GM19467 (cell line): ENCODE measurements at regions not wholly inside any gene's neighbourhood (a gene's known extent, or its start where the extent isn't known, plus 50 kb on each side); places are given as distances from the start of the nearest gene placed in this dataset.

Experiments
- ATAC-seq: cut with Tn5 transposase; IDR thresholded peaks from one replicate; pipeline ENCODE4 v1.9.1; 2021; ENCODE audit warnings: mild to moderate bottlenecking, moderate library complexity; ENCODE audit not compliant: unreplicated experiment

DNA sequence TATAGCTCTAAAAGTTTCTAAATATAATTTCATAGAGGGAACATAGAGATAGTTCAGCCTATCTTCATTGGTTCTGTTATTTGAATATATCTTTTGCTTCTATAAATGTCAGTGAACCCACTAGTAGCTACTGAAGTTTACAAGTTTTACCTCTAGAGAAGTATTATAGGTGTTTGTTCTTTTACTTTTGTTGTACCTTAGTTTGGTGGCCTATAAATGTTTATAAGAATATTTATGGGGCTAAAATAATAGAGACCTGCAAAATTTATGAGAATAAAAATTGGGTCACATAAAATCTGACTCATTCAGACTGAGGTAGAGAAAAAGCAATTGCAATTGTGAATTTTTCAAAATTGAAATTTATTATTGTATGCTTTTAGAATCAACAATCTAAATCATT, 162.6 kb downstream of the SERPINI1 start:
- ATAC-seq: no peak

DNA sequence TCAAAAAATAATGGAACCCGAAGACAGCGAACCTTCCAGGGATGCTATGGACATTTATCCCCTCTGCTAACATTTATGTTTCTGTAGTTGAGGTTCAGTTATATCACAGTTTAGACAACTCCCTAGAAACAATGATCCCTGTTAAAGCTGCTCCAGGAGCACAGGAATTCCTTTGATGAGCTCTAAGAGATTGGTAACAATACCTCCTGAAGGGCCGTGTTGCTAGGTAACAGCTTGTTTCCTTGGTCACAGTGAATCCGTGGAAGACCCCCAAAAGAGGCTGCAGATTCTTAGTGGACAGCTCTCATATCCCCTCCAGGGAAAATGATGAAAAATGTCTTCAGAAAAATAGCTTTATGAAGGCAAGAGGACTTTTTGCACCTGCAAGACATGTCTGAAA, 160.2 kb downstream of the SERPINI1 start:
- ATAC-seq: no peak

DNA sequence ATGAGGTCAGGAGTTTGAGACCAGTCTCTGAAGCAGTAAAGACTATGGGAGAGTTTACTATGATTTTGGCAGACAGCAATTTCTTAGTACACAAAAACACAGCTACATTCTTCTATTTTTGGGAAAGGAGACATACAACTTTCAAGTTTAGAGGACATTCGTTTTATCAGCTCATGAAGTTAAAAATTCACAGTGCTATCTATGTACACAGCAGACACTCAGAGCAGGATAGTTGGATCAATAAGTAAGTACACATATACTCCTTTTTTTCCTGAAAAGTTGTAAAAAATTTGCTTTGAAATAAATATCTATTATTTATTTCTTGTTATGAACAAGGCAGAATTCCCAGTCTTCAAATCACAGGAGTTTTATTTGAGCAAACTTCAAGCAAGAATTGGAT, 159.7 kb downstream of the SERPINI1 start:
- ATAC-seq: no peak

DNA sequence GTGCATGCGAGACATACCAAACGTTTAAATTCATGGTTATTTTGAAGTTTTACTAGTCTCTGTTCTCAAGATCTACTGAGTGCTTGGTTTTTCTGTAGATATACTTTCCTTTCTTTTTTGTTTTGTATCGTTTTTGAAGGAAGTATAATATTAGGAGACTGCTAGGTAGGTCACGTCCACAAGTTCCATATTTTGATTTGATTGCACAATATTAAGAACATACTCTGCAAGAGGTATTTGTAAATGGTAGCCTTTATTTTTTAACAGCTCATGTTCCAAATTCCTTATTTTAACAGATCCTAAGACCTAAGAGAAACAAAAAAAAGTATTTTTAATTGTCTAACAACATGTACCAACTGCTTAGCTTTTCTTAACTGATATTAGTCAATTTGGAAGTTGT, 156.7 kb downstream of the SERPINI1 start:
- ATAC-seq: no peak

DNA sequence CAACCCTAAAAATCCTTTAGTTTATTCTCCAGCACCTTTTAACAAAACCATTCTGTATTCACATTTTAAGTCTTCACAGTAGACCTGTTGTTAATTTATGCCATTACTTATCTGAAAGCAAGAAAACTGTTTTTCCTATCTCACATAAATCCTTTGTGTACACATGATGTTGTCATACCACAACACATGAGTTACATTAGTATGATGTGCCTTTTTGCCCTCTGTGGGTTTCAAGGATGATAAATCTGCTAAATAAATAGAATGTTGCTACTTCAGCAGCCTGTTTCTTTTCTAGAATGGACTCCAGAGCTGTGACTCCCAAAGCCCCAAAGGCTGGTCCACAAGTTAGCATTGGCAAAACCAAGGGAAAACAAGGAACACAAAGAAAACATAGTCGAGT, 151.6 kb downstream of the SERPINI1 start:
- ATAC-seq: no peak

DNA sequence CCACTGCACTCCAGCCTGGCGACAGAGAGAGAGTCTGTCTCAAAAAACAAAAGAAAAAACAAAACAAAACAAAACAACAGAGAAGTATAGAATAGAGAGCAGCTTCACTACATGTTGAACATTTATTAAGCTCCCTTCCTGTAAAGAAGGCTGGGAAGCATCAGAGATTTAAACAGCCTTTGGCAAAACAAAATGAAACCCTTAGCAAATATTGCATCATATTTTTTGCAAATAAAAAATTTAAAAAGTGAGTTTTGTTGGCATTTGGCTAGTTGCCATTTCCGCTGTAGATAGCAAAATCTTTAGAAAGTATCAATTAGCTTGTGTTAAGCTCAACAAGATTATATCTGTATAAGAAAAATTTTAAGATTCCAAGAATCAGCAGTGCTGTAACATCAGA, 151.2 kb downstream of the SERPINI1 start:
- ATAC-seq: no peak

DNA sequence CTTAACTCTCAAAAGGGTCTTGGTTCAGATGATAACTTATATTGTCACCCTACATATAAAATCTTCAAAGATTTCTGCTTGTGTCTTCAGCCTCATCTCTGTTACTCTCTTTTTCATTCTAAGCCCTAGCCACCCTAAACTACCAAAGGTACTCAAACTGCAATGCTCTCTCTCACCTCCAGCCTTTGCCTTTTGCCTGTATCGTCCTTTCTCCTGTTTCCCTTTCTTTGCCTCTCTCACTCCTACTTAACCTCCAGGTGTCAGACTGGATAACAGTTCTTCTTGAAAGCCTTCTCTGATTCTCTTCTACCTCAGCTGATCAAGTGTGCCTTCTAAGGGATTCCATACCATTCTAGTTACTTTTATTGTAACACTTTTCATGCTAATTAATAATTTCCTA, 149.8 kb downstream of the SERPINI1 start:
- ATAC-seq: no peak

DNA sequence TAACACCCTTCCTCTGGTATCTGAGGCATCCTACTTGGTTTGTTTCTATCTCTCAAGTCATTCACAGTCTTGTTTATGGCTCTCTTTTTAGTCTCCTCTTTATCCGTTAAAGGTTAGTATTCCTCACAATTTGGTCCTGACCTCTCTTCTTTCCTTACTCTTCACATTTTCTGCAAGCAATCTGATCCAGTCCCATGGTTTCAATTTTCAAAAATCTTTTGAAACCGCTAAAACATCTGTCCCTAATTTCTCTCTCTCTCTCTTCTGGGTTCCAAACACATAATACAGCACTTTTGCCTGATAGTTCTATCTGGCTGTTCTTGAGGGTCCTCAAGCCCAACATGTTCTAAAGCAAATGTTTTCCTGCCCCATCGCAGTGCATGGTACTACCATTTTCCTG, 149.0 kb downstream of the SERPINI1 start:
- no peak for ATAC-seq

DNA sequence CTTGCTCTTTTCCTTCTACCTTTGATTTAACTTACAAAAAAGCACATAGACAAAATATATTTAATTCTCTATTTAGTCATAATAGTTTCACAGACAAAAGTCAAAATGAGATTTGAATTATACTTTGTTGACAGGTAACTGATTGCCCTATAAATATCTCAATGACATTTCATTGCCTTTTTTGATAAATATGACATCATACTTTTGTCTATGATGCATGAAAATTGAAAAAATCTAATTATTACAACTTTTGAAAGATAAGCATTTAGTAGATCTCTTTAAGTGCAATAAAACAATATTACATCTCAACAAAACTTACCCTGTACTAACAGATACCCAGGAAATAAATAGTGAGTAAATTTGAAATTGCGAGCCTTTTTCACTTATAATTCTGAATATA, 147.9 kb downstream of the SERPINI1 start:
- no peak for ATAC-seq

DNA sequence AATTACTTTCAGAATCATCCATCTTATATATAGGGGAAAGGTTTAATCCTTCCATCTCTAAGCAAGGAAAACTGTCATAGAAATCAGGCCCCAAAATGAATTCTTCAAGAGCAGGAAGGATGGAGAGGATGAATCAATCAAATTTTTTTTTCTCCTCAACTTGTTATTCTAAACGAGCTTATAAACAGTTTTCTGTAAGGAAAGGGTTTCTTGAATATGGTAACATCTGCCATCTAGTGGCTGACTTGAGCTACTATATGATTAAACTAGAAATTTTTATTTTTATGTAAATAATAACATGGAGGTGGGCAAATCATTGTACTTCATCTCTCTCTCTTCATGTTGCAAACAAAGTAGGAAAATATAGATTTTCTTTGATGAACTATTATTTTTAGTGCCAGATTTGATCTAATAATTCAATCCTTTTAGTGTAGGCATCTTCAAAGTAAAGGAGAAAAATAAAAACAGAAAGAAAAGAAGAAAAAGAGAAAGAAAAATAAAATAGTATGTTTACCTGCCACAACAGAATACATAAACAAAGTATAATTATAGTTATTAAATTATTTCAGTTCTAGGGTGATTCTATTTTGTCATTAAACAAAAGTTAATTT, 146.6 kb downstream of the SERPINI1 start:
- ATAC-seq: peak; percentile 87

DNA sequence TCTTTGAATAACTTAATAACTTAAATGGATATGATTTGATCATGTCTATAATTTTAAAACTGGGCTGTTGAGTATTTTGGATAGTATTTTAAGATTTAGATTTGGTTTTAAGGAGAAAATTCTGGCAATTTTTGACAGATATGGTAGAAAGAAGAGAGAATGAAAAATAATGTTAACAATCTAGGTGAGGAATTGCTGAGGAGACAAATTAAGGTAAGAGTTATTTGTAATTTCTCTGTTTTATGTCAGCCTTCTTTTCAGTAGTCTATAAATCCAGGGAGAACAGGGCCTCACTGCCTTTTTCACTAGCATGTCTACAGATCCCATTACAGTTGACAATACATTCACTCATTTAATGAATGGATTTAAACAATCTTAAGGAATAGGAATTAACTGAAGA, 144.7 kb downstream of the SERPINI1 start:
- no peak for ATAC-seq

DNA sequence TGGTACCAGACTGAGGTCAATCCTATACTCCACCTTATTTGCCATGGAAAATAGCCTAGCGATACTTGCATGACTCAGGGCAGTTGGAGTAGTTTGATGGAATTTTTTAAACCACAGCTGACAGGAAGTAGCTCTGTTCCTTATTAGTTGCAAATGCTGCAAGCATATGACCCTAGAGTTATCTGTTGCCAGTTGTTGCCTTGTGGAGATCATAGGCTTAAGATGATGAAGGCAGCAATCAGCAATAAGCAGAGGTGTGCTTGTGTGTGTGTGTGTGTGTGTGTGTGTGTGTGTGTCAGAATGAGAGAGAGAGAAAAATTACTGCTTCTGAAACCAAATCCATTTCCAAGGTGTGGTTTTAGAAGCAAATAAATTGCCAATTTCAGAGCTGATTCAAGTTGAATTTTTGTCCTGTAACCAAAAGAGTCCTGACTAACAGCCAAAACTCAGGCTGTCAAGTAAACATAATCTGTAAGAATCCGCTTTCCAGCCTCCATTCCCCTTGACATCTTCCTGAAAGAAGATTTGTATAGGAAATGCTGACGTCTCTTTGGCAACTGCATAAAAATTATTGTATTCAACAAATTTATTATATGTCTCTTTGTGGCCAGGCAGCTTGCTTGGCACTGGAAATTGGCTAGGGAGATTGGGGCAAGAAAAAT, 141.2 kb downstream of the SERPINI1 start:
- no peak for ATAC-seq
